ENCODE measurements at regions not wholly inside any gene's neighbourhood (a gene's known extent, or its start where the extent isn't known, plus 50 kb on each side); places are given as distances from the start of the nearest gene placed in this dataset.

DNA sequence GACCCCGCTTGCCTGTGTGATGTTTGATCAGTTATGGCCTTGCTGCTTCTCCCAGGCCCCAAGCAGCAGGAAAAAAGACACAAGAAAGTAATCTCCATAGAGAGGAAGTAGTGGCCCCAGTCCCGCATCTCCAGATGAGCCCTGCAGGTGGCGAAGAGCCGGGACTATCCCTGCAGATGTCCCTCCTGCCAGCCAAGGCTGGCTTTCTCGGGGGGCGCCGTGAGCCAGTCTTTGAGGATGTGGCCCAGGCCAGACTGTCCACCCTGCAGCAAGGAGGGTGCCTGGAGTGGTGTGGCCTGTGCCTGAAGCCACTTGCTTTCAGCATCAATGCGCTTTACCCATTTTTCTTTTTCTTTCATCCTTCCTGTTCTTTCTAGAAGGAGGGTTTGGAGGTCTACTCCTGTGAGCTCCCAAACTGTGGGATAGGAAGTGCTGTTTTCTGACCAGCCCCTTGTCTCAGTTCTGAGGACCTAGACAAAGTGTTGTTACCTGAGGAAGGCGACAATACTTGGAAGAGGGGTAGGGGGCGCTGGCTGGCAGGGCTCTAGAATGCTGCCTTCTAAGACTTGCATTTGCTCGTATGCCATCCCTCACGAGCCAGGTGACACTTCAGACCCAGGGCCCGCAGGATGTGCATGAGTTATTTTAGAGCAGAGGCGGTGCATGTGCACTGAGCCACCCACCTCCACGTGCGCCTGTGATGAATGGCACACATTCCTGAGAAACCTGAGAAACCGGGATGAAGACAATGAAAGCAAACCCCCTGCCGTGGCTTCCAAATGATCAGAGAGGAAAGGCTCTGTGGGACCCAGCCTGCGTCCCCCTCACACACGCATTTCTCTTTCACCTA, 255.8 kb downstream of the FBXO15 start:
- Histone ChIP-seq H3K4me1 (ENCODE audit: insufficient read depth) (no peaks in the 10 kb centered on the region), H3K4me3 (ENCODE audit: low read depth, low read length) (no peak overlapping the region), H3K27ac (ENCODE audit: low read depth) (no peak overlapping the region), H3K36me3 (ENCODE audit: insufficient read depth) (no peaks in the 10 kb centered on the region)
- WGBS: 49% methylated on average over 20 of the region's 20 CpGs
- DNase-seq (ENCODE audit: extremely low spot score): no peak

DNA sequence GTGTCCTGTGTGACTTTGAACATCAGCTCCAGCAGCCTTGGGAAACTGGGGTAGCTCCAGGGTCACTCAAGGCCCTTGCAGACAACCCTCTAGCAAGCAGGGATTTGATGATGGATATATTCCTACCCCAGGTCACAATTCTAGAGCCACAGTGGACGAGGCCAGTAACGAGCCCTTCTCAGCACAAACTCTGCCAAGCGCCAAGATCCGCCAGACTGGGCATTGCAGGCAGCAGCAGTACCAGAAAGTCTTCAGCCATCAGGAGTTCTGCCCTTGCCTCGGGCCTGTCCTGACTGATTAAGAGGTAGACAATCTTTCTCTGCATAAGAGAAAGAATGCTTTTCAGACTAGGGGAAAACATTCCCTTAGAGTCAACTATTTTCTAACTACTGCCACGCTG, 259.1 kb downstream of the FBXO15 start:
- H3K27ac ChIP-seq (ENCODE audit: low read depth): no peak overlapping the region
- no peaks in the 10 kb centered on the region for H3K36me3 ChIP-seq (ENCODE audit: insufficient read depth)
- no peak for DNase-seq (ENCODE audit: extremely low spot score)
- H3K4me3 ChIP-seq (ENCODE audit: low read depth, low read length): no peak overlapping the region
- 83% methylated on average over 6 of the region's 6 CpGs for WGBS
- no peaks in the 10 kb centered on the region for H3K4me1 ChIP-seq (ENCODE audit: insufficient read depth)

DNA sequence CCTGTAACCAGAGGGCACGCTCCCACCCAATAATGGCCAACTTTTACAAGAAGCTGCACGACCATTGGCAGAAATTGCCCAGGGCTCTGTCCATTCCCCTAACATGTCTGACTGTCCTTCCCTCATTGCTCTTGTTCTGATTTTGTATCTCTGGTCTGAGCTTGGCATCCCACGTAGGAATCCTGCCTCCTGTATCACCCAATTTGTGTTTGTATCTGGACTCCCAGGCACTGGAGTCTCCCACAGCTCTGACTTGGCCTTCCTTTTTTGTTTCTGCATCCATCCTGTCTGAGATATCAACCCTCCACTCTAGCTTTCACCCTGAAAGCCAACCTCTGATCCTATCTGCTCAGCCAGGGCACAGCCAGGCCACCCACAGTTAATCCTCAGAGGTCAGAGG, 259.8 kb downstream of the FBXO15 start:
- H3K27ac ChIP-seq (ENCODE audit: low read depth): no peak overlapping the region
- no peak overlapping the region for H3K4me3 ChIP-seq (ENCODE audit: low read depth, low read length)
- DNase-seq (ENCODE audit: extremely low spot score): no peak
- H3K36me3 ChIP-seq (ENCODE audit: insufficient read depth): no peaks in the 10 kb centered on the region
- no peaks in the 10 kb centered on the region for H3K4me1 ChIP-seq (ENCODE audit: insufficient read depth)
- 85% methylated on average over 3 of the region's 3 CpGs for WGBS

DNA sequence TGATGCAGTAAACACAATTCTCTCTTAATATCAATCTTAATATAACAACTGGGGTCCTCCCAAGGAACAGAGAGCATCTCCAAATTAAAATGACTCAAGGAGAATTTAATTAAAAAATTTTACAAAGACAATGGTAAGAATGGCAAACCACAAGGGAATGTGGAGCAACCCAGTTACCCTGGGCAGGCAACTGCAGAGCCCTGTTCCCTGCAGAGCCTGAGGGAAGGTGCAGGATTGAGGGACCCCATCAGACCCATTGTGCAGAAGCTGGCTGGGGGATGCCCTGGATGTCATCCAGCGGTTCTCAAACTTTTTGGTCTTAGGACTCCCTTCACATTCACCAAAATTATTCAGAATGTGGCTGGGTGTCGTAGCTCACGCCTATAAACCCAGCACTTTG, 262.8 kb downstream of the FBXO15 start:
- DNase-seq (ENCODE audit: extremely low spot score): no peak
- Histone ChIP-seq H3K27ac (ENCODE audit: low read depth) (no peak overlapping the region), H3K4me1 (ENCODE audit: insufficient read depth) (no peaks in the 10 kb centered on the region), H3K36me3 (ENCODE audit: insufficient read depth) (no peaks in the 10 kb centered on the region), H3K4me3 (ENCODE audit: low read depth, low read length) (no peak overlapping the region)
- WGBS: 93% methylated on average over 3 of the region's 3 CpGs

DNA sequence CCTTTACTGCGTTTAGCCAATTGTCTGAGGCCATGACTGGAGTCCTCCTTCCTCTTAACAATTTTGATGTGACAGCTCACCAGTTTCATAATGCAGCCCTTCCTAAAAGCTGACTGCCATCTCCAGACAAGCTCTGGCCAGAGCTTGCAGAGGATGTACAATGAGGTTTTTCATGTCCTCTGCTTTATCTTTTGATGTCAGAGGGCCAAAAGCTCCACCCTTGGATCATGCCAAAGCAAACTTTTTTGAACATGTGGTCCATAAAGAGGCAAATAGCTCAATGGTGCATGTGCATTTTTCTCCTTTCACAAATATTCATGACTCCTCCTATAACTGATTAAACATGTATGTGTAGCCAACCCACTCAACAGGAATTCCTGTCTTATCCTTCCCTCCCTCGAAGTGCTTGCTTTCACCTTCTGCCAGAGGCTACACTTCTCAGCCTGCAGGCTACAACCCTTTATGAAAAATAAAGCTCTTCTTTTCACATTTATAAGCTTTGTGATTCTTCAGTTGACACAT, 266.2 kb downstream of the FBXO15 start:
- Histone ChIP-seq H3K27ac (ENCODE audit: low read depth) (no peak overlapping the region), H3K4me3 (ENCODE audit: low read depth, low read length) (no peak overlapping the region), H3K4me1 (ENCODE audit: insufficient read depth) (no peaks in the 10 kb centered on the region), H3K36me3 (ENCODE audit: insufficient read depth) (no peaks in the 10 kb centered on the region)
- DNase-seq (ENCODE audit: extremely low spot score): no peak
- WGBS: 67% methylated on average over 2 of the region's 2 CpGs

DNA sequence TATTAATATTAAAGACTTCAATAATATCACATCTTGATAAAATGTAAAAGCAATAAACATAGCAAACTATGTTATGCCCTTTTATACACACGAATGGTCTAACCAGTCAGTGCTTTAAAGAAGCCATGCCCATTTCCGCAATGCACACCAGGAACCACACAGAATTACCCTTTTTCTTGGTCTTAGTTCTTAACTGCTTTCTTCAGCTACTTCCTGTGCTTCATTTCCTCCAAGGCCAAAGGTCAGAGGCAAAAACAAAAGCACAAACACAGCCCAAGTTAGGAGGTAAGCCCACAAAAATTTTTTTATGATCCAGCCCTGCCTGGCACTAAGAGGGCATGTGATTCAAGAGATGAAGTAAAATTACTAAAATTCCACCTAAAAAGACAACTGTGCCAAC, 267.2 kb downstream of the FBXO15 start:
- DNase-seq (ENCODE audit: extremely low spot score): no peak
- 80% methylated on average over 2 of the region's 2 CpGs for WGBS
- H3K27ac ChIP-seq (ENCODE audit: low read depth): no peak overlapping the region

DNA sequence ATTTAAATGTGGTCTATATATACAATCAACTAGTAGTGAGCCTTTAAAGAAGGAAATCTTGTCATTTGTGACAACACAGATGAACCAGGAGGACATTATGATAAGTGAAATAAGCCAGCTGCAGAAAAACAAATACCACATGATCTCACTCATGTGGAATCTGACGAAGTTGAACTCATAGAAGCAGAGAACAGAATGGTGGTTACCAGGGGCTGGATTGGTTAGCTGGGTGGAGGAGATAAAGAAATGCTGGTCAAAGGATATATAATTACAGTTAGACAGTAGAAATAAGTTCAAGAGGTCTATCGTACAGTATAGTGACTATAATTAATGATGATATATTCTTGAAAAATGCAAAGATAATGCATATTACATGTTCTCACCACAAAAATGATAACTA, 267.9 kb downstream of the FBXO15 start:
- H3K4me1 ChIP-seq (ENCODE audit: insufficient read depth): no peaks in the 10 kb centered on the region
- 62% methylated on average over 2 of the region's 2 CpGs for WGBS
- DNase-seq (ENCODE audit: extremely low spot score): no peak
- no peaks in the 10 kb centered on the region for H3K36me3 ChIP-seq (ENCODE audit: insufficient read depth)
- H3K27ac ChIP-seq (ENCODE audit: low read depth): no peak overlapping the region
- no peak overlapping the region for H3K4me3 ChIP-seq (ENCODE audit: low read depth, low read length)

More for the DNA sequence above, 267.2 kb downstream of the FBXO15 start:
- Histone ChIP-seq H3K4me1 (ENCODE audit: insufficient read depth) (no peaks in the 10 kb centered on the region), H3K4me3 (ENCODE audit: low read depth, low read length) (no peak overlapping the region), H3K36me3 (ENCODE audit: insufficient read depth) (no peaks in the 10 kb centered on the region)

DNA sequence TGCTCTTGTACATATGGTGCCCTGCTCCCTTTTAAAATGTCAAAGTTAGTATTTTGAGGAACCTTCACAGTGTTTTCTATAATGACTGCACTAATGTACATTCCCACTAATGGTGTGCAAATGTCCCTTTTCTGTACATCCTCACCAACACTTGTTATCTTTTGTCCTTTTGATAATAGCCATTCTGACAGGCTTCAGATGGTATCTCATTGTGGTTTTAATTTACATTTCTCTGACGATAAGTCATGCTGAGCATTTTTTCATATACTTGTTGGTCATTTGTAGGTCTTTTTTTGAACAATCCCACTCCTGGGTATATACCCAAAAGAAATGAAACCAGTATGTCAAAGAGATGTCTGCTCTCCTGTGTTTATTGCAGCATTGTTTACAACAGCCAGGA, 268.3 kb downstream of the FBXO15 start:
- Histone ChIP-seq H3K36me3 (ENCODE audit: insufficient read depth) (no peaks in the 10 kb centered on the region), H3K4me3 (ENCODE audit: low read depth, low read length) (no peak overlapping the region), H3K27ac (ENCODE audit: low read depth) (no peak overlapping the region), H3K4me1 (ENCODE audit: insufficient read depth) (no peaks in the 10 kb centered on the region)
- 41% methylated on average over 1 of the region's 1 CpG for WGBS
- no peak for DNase-seq (ENCODE audit: extremely low spot score)

DNA sequence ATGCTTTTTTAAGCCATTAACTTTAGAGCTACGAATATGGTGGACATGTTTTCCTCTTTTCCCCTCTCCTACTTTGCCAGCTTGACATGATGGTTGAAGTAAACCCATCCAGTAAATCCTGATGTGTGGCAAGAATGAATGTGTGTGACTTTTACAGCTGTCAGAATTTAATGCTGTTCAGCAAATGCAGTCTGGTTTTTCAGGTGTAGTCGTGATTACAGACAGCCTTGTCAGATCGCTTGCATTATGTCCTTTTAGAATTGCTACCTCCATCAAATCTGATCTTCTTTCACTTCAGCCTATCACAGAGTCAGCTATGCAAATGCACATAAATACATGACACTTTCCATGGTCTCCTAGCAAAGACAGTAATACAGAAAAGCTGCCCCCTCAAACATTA, 278.5 kb downstream of the FBXO15 start:
- Histone ChIP-seq H3K36me3 (ENCODE audit: insufficient read depth) (no peaks in the 10 kb centered on the region), H3K27ac (ENCODE audit: low read depth) (no peak overlapping the region), H3K4me1 (ENCODE audit: insufficient read depth) (no peaks in the 10 kb centered on the region), H3K4me3 (ENCODE audit: low read depth, low read length) (no peak overlapping the region)
- WGBS: 75% methylated on average over 3 of the region's 3 CpGs
- no peak for DNase-seq (ENCODE audit: extremely low spot score)

DNA sequence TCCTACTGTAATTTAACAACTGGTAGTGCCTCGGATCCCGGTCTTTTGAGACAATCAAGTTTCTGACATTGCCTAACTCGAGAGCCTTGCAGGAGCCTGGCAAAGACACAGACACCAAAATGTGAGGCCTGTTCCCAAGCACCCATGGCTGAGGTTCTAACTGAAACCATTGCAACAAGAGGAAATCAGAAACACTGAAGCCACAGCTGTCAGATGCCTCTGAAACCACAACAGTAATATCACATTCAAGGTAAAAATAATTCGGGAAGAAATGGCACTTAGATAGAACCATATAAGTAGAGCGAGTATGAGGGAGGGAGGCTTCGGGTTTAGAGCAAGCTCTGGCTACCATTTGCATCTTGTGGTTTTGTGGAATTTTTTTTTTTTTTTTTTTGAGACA, 285.9 kb downstream of the FBXO15 start:
- Histone ChIP-seq H3K4me3 (ENCODE audit: low read depth, low read length) (no peak overlapping the region), H3K4me1 (ENCODE audit: insufficient read depth) (no peaks in the 10 kb centered on the region), H3K27ac (ENCODE audit: low read depth) (no peak overlapping the region), H3K36me3 (ENCODE audit: insufficient read depth) (no peaks in the 10 kb centered on the region)
- 81% methylated on average over 6 of the region's 6 CpGs for WGBS
- DNase-seq (ENCODE audit: extremely low spot score): no peak

DNA sequence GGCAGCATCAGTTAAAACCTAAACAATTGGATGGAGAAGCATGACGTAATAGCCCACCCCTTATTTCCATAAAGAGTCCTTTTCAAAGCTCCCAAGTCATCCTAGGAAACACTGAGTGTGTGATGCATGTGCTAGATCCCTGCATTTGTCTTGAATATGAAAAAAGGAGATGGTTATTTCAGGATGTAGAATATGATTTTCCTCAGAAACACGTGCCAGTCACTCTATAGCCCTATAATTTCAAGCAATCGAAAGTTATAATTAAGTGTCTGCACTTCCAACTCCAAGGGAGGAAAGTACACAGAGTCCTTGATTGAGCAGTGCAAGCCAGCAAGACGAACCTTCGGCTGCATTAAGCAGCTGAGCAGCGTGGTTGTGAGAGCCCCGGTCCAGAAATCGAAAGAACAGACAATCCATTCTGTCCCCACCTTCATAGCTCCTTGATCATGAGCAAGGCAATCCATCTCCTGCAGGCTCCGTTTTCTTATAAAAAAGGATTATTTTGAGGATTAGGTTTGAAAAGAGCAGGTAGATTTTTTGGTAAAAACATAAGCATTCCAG, 287.7 kb downstream of the FBXO15 start:
- H3K4me1 ChIP-seq (ENCODE audit: insufficient read depth): no peaks in the 10 kb centered on the region
- 81% methylated on average over 9 of the region's 9 CpGs for WGBS
- no peak overlapping the region for H3K27ac ChIP-seq (ENCODE audit: low read depth)
- no peak for DNase-seq (ENCODE audit: extremely low spot score)
- H3K36me3 ChIP-seq (ENCODE audit: insufficient read depth): no peaks in the 10 kb centered on the region
- H3K4me3 ChIP-seq (ENCODE audit: low read depth, low read length): no peak overlapping the region

DNA sequence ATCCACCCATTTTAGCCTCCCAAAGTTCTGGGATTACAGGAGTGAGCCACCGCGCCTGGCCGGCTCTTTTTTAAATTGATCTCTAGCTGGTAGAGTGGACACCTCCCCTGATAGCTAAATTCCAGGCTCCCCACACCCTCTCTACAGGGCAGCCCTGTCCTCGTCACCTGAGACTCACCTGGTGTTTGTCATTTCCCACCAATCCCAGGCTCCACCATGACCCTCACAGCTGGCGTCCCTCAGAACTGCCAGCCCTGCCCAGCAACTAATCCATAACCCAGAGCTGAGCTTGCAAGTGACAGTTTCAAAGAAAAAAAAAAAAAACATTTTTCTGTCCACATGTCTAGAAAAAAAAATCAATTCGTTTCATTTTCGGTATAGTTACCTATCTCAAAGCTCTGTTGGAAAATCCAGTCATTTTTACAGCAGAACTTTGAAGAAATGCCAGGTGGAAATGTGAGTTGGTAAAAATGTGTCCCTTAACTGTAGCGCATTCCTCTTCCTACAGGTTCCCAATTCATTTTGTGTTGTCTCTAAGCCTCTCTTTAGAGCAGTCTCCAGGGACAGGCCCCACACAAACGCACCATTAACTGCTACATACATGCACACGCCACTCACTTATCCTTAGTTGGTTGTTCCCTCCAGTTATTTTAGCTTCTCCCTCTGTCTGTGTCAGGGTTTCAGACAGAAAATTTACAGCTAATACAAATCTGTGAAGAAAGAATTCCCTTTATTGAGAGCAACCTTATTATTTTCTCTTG, 294.7 kb downstream of the FBXO15 start:
- 66% methylated on average over 10 of the region's 10 CpGs for WGBS
- no peaks in the 10 kb centered on the region for H3K36me3 ChIP-seq (ENCODE audit: insufficient read depth)
- DNase-seq (ENCODE audit: extremely low spot score): no peak
- H3K4me3 ChIP-seq (ENCODE audit: low read depth, low read length): no peak overlapping the region
- H3K4me1 ChIP-seq (ENCODE audit: insufficient read depth): no peaks in the 10 kb centered on the region
- H3K27ac ChIP-seq (ENCODE audit: low read depth): no peak overlapping the region

DNA sequence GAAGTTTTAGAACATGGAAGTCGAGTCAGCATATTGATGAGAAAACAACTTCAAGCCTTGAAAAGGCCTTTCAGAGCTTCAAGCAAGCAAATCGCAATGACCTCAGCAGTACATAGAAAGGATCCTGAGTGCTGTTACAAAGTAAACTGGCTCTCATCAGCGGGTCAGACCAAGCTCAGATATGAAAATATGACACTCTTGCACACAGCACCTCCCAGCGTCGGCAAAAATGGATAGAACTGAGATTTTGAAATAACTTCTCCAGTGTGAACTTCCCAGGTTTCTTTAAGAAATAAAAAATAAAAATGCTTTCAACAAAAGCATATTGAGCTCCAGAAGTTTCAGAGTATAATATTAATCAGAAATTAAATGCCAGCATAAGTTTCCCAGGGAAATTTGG, 296.9 kb downstream of the FBXO15 start:
- Histone ChIP-seq H3K36me3 (ENCODE audit: insufficient read depth) (no peaks in the 10 kb centered on the region), H3K4me1 (ENCODE audit: insufficient read depth) (no peaks in the 10 kb centered on the region), H3K27ac (ENCODE audit: low read depth) (no peak overlapping the region), H3K4me3 (ENCODE audit: low read depth, low read length) (no peak overlapping the region)
- 88% methylated on average over 5 of the region's 5 CpGs for WGBS
- no peak for DNase-seq (ENCODE audit: extremely low spot score)

DNA sequence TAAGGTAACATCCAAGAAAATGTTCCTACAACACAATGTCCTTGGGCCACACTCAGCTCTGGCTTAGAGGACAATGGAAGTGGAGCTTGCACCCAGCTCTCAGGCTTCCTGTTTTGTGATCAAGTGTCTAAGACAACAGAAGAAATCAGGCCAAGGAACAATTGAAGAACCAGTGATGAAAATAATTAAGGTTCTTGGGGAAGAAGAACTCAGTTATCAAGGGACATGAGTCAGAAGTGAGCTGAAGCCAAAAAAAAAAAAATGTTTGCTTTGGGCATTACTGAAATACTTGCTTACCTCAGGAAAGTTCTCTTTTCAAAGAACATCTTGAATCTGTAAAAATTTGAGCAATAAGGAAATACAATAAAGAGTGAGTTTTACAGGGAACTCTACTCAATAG, 299.0 kb downstream of the FBXO15 start:
- Histone ChIP-seq H3K36me3 (ENCODE audit: insufficient read depth) (no peaks in the 10 kb centered on the region), H3K4me1 (ENCODE audit: insufficient read depth) (no peaks in the 10 kb centered on the region), H3K27ac (ENCODE audit: low read depth) (no peak overlapping the region), H3K4me3 (ENCODE audit: low read depth, low read length) (no peak overlapping the region)
- no peak for DNase-seq (ENCODE audit: extremely low spot score)
